Non-pigmented ciliary epithelial cell (primary cell): ENCODE measurements at regions not wholly inside any gene's neighbourhood (a gene's known extent, or its start where the extent isn't known, plus 50 kb on each side); places are given as distances from the start of the nearest gene placed in this dataset.
"Not testable (repeated sequence)": the region's sequence is repeated elsewhere in the genome, so short reads cannot be mapped to it uniquely, and the experiment has no call there.

ENCODE experiments used
- DNase-seq: peaks from one replicate; pipeline ENCODE4 v3.0.0-alpha.2; 2010; ENCODE audit warnings: low read depth

DNA sequence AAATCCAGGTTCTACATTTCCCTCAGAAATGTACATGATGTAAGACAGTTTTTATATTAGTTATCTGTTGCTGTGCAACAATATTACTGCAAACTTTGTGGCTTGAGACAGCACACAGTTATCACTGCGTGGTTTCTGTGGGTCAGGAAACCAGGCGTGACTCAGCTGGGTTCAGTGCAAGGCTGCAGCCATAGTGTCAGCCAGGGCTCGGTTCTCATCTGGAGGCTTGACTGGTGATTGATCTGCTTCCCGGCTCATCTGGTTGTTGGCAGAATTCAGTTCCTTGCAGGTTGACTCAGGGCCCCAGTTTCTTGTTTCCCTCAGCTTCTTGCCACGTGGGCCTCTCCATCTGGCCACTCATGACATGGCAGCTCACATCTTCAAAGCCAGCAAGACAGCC is 146.8 kb upstream of the ROPN1B start:
- DNase-seq, result peak; percentile 83

- not testable (repeated sequence) for DNase-seq
Observed at GRCh38 chr3:125831005-125831750, 137.8 kb upstream of the ROPN1B start.

- DNase-seq, result not testable (repeated sequence)
Observed at GRCh38 chr3:125835562-125835961, 133.4 kb upstream of the ROPN1B start.

GRCh38 chr3:125836011-125836551 is 132.9 kb upstream of the ROPN1B start:
- not testable (repeated sequence) for DNase-seq

- DNase-seq, result not testable (repeated sequence)
Observed at GRCh38 chr3:125836786-125837185, 132.2 kb upstream of the ROPN1B start.

GRCh38 chr3:125838857-125839256 is 130.1 kb upstream of the ROPN1B start:
- not testable (repeated sequence) for DNase-seq

- not testable (repeated sequence) for DNase-seq
Observed at GRCh38 chr3:125840465-125840864, 128.5 kb upstream of the ROPN1B start.

- DNase-seq, result not testable (repeated sequence)
Observed at GRCh38 chr3:125847966-125848365, 121.0 kb upstream of the ROPN1B start.

DNA sequence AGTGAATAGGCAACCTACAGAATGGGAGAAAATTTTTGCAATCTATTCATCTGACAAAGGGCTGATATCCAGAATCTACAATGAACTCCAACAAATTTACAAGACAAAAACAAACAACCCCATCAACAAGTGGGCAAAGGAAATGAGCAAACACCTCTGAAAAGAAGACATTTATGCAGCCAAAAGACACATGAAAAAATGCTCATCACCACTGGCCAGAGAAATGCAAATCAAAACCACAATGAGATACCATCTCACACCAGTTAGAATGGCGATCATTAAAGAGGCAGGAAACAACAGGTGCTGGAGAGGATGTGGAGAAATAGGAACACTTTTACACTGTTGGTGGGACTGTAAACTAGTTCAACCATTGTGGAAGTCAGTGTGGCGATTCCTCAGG is 114.0 kb upstream of the ROPN1B start:
- DNase-seq, result not testable (repeated sequence)

DNA sequence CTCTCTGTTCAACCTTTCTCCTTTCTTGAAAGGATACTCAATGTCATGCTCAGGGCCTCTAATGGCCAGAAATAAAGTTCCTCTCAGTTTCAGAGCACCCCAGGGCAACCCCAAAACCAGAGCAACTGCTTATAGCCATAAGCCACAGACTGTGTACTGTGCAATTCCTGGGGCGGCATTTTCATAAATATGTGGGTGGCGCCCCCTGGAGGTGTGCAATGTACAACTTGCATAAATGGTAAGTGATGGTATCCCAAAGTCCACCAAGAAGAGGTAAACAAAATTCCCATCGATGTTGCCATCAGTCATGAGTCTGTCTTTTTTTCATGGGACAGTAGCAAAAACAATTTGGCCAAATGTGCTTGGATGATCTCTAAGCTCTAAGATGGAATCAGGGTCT is 108.4 kb upstream of the ROPN1B start:
- not testable (repeated sequence) for DNase-seq

DNA sequence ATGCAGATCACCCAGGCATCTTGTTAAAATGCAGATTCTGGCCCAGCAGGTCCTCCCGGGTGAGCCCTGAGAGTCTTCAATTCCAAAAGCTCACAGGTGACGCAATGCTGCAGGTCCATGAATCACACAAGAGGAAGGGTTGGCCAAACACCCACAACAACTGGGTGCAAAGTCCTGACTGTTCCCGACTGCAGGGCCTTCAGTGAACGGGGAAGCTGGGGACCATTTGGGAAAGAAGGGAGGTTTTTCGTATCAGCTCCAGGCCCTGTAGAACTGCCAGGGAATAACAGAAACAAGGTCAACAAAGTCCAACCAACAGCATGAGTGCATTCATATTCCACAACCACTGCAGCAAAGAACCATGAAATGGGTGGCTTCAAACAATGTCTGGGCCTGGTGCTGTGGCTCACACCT is 106.1 kb upstream of the ROPN1B start:
- DNase-seq, result not testable (repeated sequence)

DNA sequence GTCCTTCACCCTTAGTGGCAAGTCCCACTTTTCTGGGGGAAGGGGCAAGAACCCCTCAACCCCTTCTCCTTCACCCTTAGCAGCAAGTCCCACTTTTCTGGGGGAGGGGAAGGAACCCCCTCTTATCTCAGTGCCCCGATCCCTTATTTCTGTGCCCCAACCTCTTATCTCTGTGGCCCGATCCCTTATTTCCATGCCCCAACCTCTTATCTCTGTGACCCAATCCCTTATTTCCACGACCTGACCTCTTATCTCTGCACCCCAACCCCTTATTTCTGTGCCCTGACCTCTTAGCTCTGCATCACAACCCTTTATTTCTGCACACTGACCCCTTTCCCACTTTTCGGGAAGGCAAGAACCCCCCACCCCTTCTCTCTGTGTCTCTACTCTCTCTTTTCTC is 104.4 kb upstream of the ROPN1B start:
- DNase-seq, result not testable (repeated sequence)

DNA sequence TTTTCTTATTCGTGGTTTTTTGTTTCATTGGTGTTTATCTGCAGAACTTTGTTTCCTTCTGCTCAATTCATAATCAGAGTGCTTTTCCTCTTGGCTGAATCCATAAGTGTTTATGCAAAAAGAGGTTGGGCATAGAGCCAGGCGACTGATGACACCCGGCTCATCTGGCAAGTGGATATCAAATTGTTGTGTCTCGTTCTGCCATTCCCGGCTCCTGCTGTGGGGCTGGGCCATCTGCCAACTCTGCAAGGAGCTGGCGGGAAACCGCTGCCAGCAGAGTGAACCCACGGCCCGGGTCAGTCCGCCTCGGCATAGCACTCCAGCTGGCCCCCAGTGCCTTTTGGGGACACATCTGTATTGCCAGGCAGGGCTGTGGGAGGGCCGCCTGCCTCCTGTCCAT is 83.0 kb upstream of the ROPN1B start:
- peak; percentile 43 for DNase-seq

DNA sequence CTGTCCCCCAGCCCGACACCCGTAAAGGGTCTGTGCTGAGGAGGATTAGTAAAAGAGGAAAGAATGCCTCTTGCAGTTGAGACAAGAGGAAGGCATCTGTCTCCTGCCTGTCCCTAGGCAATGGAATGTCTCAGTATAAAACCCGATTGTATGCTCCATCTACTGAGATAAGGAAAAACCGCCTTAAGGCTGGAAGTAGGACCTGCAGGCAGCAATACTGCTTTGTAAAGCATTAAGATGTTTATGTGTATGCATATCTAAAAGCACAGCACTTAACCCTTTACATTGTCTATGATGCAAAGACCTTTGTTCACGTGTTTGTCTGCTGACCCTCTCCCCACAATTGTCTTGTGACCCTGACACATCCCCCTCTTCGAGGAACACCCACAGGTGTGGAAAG is 69.8 kb upstream of the ROPN1B start:
- not testable (repeated sequence) for DNase-seq

- not testable (repeated sequence) for DNase-seq
Observed at GRCh38 chr3:125901473-125901872, 67.5 kb upstream of the ROPN1B start.

GRCh38 chr3:125903780-125904455 is 65.1 kb upstream of the ROPN1B start:
- not testable (repeated sequence) for DNase-seq

DNA sequence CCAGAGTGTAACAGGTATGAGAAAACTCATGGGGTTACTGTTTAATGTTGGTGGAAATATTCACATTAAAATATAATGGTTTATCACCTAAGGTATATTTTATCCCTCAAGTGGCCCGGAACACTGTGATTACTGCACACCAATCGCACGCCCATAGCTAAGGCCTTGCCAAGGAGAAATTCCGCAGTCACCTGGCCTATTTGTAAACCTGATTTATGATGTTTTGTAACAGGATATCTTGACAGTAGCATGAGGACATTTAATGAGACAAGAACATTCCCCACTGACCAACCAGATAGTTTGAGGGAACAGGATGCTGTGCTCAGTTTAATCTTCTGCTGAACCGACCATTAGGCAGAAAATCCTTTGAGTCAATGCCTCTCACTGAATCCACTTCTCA is 61.7 kb upstream of the ROPN1B start:
- DNase-seq, result not testable (repeated sequence)

DNA sequence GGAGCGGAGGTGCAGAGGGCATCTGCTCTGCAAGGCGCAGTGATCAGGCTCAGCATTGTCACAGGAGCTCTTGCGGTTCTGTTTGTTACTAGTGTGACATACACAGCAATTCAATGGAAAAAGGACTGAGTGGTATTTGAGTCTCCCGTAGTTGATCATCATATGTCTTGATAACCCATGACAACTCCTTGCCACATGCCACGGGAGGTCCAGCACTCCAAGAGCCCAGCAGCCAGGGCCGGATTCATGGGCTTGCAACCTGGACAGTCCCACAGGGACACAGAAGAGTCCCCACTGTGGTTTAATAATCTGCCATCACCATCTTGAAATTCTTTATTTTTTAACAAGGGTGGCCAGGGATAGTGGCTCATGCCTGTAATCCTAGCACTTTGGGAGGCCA is 58.1 kb upstream of the ROPN1B start:
- DNase-seq, result not testable (repeated sequence)

DNA sequence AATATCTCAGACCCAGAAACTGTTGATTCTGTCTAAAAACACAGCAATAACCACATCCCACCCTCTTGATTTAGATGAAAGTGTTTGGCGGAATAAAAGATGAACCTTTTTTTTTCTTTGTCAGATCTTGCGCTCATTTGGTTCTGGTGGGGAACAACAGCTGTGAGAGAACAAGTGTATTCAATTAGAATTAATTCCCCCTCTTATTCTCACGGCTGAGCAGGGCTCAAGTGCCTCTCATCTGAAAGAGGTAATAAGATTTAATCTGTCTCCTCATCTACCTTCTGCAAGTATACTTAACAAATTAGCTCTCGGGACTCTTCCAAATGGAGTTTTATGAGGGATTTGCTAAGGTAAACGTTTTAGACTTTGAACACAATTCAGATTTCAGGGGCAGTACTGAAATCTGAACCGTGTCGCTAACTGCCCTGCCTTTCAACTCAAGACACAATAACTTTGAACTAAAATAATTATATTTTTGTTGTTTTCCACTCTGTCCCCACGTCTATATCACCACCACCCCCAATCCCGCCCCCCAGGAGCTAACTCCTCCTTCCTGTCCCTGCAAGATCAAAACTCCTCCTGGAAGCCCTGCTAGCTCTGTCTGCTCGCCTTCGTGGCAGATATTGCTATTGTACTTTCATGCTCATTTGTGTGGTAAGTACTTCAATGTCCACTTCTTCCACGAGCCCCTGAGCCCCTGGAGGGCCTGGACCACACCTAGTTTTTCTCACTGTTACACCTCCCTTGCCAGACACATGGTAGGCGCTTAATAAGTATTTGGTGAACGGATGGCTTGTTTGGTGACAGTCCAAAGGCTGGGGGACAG is 54.2 kb upstream of the ROPN1B start:
- not testable (repeated sequence) for DNase-seq

DNA sequence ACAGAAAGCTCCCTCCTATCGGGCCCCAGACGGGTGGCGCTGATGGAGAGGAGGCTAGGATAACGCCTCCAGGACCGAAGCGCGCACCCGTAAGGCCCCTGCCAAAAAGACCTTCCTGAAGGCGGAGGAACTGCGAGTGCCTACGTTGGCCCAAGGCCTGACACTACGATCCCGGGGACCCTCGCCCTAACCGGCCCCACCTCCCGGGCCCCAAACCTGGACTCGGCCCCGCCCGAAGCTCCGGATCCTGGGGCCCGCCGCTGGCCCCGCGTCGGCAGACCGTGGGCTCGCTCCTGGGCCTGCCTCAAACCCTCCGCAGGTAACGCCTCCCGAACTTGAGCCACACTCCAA is 53.6 kb upstream of the ROPN1B start:
- DNase-seq, result not testable (repeated sequence)

GRCh38 chr3:125915792-125916375 is 53.1 kb upstream of the ROPN1B start:
- peak; percentile 93 for DNase-seq
